Central memory CD8-positive, alpha-beta T cell (primary cell): ENCODE measurements at regions not wholly inside any gene's neighbourhood (a gene's known extent, or its start where the extent isn't known, plus 50 kb on each side); places are given as distances from the start of the nearest gene placed in this dataset.

Experiments
- ATAC-seq: fragments of 150-1000 bp; cut with Tn5 transposase; replicated peaks from 2 replicates; pipeline ENCODE4 v1.10.0; 2022; ENCODE audit warnings: mild to moderate bottlenecking, moderate FRiP score, moderate number of reproducible peaks; ENCODE audit not compliant: poor library complexity, severe bottlenecking; ENCODE audit errors: extremely low read depth
- DNase-seq, 2 donors: peaks; one replicate each; pipeline ENCODE4 v3.0.0; 2021; ENCODE audit warnings: low spot score in 2 of 2
- H3K27ac Mint-ChIP-seq: one replicate; pipeline ENCODE4 v1.8.0; 2022; ENCODE audit warnings: low read depth, mild to moderate bottlenecking, moderate library complexity, mixed read lengths
- H3K27me3 Mint-ChIP-seq: one replicate; pipeline ENCODE4 v1.8.0; 2022; ENCODE audit warnings: mixed read lengths
- H3K36me3 Mint-ChIP-seq: one replicate; pipeline ENCODE4 v1.8.0; 2022; ENCODE audit warnings: mild to moderate bottlenecking, moderate library complexity, mixed read lengths; ENCODE audit not compliant: insufficient read depth
- H3K4me1 Mint-ChIP-seq: one replicate; pipeline ENCODE4 v1.8.0; 2022; ENCODE audit warnings: mixed read lengths
- H3K4me3 Mint-ChIP-seq: one replicate; pipeline ENCODE4 v1.8.0; 2022; ENCODE audit warnings: mild to moderate bottlenecking, moderate library complexity, mixed read lengths
- H3K9me3 Mint-ChIP-seq: one replicate; pipeline ENCODE4 v1.8.0; 2022; ENCODE audit warnings: mixed read lengths

DNA sequence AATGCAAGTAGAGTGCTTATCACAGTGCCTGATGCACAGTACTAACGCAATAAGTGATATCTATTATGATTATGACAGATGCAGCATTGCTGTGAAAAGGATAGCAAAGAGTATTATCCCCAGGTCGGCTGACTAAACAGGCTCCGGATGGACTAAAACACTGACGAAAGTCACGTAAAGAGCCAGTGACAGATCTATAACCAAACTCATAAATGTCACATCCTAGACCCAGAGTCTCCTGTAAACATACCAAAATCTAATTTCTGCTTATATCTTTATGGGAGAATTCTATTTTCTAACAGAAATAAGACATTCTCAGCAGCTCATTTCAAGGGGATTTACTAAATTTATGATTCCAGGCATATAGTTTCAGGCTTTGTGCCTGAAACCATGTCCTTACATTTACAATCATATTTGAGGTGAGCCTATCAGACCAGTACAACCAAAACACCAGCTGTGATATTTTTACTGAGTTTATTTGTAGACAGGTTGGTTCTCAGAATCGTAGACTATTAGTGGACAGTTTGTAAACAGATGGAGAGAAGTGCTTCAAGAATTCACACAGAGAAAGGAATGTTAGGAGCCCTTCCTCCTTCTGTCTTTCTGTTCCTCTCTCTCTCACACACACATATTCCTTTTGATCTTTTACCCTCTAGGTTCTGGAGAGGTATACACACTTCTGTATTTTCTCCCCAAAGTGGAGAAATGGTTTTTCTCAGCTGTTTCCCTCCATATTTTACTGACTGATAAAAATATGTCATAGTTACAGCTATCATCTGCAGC is 52.4 kb upstream of the WDR26 start:
- Mint-ChIP-seq H3K9me3 (no peaks in the 10 kb centered on the region), H3K36me3 (peaks cover 1% of the 10 kb centered on the region), H3K27me3 (no peaks in the 10 kb centered on the region), H3K4me3 (no peak overlapping the region), H3K4me1 (no peaks in the 10 kb centered on the region), H3K27ac (no peak overlapping the region)
- ATAC-seq (no peak), DNase-seq (no peak)

DNA sequence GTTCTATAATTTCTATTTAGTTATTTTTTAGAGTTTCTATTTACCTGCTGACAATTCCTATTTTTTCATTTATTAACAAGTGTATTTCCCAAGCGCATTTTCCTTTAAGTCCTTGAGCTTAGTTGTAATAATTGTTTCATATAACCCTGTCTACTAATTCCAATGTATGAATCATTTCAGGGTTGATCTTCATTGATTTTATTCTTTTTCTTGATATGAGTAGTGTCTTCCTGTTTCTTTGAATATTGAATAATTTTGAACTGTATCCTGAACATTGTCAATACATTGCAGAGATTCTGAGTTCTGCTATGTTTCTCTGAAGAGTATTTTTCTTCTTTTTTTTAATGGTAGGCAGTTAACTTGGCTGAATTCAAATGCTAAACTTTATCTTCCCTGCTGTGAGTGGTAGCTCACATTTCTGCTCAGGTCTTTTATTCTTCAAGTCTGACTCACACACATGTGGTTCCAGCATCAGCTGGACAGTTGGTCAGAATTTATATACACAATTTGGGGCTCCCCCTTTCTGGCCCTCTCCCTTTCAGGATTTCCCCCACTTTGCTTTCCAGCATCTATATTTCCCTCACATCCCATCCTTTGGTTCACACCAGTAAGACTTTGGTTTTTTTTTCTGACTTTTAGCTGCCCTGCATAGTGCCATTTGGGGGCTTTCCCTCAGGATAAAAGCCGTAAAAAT is 54.4 kb upstream of the WDR26 start:
- DNase-seq (no peak), ATAC-seq (no peak)
- no peaks in the 10 kb centered on the region for H3K9me3 Mint-ChIP-seq
- H3K4me3 Mint-ChIP-seq = no peak overlapping the region
- H3K36me3 Mint-ChIP-seq = peaks cover 1% of the 10 kb centered on the region
- no peaks in the 10 kb centered on the region for H3K27me3 Mint-ChIP-seq
- no peaks in the 10 kb centered on the region for H3K4me1 Mint-ChIP-seq
- no peak overlapping the region for H3K27ac Mint-ChIP-seq

DNA sequence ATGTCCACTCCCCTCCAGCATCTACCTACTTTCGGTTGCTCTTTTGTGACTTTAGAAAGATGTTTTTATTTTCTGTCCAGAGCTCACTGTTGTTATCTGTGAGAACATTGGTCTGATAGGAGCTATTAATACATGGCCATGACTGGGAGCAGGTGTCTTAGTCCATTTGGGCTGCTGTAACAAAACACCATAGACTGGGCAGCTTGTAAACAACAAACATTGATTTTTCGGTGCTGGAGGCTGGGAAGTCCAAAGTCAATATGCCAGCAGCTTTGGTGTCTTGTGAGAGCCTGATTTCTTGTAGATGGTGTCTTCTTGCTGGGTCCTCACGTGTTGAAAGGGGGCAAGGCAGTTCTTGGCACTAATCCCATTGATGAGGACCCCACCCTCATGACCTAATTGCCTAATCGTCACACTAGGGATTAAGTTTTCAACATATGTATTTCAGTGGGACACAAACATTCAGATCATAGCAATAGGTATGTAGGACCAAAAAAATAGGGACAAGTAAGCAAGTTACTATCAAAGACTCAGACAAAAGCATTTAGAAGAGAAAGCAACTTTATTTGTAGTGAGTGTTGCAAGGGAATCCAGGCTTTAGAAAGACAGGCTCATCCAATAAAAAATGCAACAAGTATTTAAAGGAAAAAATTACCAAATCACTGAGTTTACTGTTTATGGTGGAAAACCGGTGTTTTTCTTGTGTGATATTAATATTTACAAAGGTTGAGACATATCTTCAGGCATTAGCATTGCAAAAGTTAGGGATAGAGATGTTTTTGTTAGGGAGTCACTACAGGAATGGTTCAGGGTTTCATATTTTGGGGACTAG is 55.2 kb upstream of the WDR26 start:
- H3K9me3 Mint-ChIP-seq = no peaks in the 10 kb centered on the region
- DNase-seq = no peak
- no peaks in the 10 kb centered on the region for H3K27me3 Mint-ChIP-seq
- no peak for ATAC-seq
- no peaks in the 10 kb centered on the region for H3K4me1 Mint-ChIP-seq
- H3K36me3 Mint-ChIP-seq = peaks cover 1% of the 10 kb centered on the region
- no peak overlapping the region for H3K4me3 Mint-ChIP-seq
- no peak overlapping the region for H3K27ac Mint-ChIP-seq

DNA sequence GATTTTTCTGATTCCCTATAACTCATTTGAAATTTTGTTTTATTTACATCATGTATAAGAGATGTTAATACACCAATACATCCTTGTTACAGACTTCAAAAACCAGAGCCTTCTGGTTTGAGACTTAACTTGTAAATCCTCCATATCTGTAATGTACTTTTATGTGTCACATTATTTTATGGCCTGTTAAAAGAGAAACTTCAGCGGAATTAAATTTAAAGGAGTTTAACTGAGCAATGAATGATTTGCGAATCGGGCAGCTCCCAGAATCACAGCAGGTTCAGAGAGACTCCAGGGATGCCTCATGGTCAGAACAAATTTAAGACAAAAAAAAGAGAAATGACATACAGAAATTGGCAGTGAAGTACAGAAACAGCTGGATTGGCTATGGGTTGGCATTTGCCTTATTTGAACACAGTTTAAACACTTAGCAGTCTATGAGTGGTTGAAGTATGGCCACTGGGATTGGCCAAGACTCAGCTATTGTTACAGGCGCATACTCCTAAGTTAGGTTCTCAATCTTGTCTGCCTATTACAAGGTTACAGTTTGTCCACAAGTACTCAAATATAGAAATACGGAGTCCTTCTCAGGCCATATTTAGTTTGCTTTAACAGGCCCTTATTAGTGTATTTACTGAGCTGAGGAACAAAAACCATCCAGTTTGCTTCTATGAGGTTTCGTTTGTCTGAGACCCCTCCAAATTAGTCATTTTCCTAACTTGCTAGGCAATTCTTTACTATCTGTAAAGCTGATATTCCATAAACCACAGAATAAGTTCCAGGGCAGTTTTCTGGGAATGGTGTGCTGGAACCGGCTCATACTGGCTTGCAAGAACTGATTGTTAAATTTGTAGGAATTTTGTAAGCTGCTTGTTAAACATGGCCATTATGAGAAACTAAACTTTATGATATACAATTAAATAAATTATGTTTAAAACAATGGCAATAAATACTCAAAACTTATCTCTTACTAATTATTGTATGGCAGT is 56.2 kb upstream of the WDR26 start:
- no peak overlapping the region for H3K27ac Mint-ChIP-seq
- H3K4me1 Mint-ChIP-seq = no peaks in the 10 kb centered on the region
- peaks cover 1% of the 10 kb centered on the region for H3K36me3 Mint-ChIP-seq
- no peak for ATAC-seq
- no peaks in the 10 kb centered on the region for H3K9me3 Mint-ChIP-seq
- no peaks in the 10 kb centered on the region for H3K27me3 Mint-ChIP-seq
- no peak for DNase-seq
- no peak overlapping the region for H3K4me3 Mint-ChIP-seq

DNA sequence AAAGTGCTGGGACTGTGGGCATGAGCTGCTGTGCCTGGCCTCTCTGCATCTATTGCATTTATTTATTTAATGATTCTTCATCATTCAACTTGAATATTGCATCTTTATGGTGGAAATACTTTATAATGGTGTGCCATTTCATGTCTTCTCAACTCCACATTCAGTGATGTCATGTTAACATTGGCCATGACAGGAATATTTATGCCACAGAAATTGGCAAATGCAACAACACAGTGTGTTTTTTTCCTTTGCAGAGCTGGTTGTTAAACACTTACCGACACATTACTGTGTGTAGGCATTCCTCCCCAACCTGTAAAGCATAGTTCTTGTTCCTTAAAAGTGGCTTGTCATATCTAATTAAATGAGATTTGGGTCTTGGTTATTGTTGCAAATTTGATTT is 57.4 kb upstream of the WDR26 start:
- peaks cover 3% of the 10 kb centered on the region for H3K4me1 Mint-ChIP-seq
- no peaks in the 10 kb centered on the region for H3K9me3 Mint-ChIP-seq
- H3K36me3 Mint-ChIP-seq = peaks cover 1% of the 10 kb centered on the region
- H3K27me3 Mint-ChIP-seq = no peaks in the 10 kb centered on the region
- DNase-seq = no peak
- ATAC-seq = no peak
- H3K4me3 Mint-ChIP-seq = no peak overlapping the region
- H3K27ac Mint-ChIP-seq = no peak overlapping the region

DNA sequence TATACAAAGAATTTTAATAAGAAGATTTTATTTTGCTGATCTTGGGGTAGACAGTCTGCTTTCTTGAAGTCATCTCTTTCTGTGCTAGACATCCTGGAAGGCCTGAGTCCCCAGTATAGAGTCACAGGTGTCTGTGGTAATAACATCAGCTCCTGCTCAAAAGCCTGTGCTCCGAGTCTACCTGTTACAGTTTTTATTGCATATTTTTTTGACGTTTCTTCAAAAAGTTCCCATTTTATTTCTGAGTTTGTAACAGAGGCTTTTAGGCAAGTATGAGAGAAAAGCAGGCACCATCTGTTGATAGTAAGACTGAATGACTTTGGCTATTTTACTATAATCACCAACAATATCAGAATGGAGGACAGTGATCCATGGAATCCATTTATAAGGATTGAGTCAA is 58.0 kb upstream of the WDR26 start:
- DNase-seq (no peak), ATAC-seq (no peak)
- no peak overlapping the region for H3K4me3 Mint-ChIP-seq
- no peak overlapping the region for H3K27ac Mint-ChIP-seq
- no peaks in the 10 kb centered on the region for H3K27me3 Mint-ChIP-seq
- peaks cover 9% of the 10 kb centered on the region for H3K4me1 Mint-ChIP-seq
- peaks cover 1% of the 10 kb centered on the region for H3K36me3 Mint-ChIP-seq
- H3K9me3 Mint-ChIP-seq = no peaks in the 10 kb centered on the region

DNA sequence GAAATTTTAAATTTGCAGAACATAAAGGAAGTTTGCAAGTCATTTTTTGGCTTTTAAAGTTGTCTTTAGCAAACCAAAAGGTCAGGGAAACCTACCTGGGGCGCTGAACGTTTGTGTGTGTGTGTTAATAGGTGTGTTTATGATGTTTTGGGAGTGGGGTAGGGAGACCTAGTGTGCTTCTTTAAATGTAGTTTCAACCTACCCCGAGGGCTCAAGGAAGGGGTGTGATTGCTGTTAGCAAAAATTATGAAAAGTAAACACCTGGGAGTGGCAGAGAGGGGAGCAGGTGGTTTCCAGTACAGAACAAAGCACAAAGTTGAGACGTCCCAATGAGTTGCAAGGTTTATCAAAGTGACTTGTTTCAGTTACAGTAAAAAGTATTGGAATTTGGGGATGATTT is 58.7 kb upstream of the WDR26 start:
- H3K4me1 Mint-ChIP-seq = peaks cover 16% of the 10 kb centered on the region

DNA sequence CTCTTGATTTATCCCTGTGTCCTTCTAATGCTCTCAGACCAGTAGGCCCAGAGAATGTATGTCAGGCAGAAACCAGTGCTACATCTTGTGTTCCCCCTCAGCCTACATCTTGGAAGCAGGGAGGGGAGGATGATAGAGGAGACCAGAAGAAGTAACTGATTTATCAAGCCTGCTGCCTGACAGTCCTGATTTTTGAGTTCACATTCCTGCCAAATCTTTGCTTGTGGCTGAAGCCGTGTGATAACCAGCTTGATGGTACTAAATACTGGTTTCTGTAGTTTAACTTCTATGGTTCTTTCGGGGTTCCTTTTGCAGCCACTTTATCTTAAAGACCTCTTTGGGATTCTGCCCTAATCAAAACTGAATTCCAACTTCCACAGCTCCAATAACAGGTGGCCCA is 59.7 kb upstream of the WDR26 start:
- no peak overlapping the region for H3K4me3 Mint-ChIP-seq
- DNase-seq (no peak), ATAC-seq (no peak)
- peak overlapping the region; percentile 8 for H3K27ac Mint-ChIP-seq
- no peaks in the 10 kb centered on the region for H3K36me3 Mint-ChIP-seq
- H3K4me1 Mint-ChIP-seq = peaks cover 21% of the 10 kb centered on the region
- H3K27me3 Mint-ChIP-seq = no peaks in the 10 kb centered on the region
- H3K9me3 Mint-ChIP-seq = no peaks in the 10 kb centered on the region

More for the DNA sequence above, 58.7 kb upstream of the WDR26 start:
- no peak for DNase-seq
- H3K27me3 Mint-ChIP-seq = no peaks in the 10 kb centered on the region
- no peak overlapping the region for H3K4me3 Mint-ChIP-seq
- no peaks in the 10 kb centered on the region for H3K36me3 Mint-ChIP-seq
- no peaks in the 10 kb centered on the region for H3K9me3 Mint-ChIP-seq
- H3K27ac Mint-ChIP-seq = no peak overlapping the region
- ATAC-seq = no peak

DNA sequence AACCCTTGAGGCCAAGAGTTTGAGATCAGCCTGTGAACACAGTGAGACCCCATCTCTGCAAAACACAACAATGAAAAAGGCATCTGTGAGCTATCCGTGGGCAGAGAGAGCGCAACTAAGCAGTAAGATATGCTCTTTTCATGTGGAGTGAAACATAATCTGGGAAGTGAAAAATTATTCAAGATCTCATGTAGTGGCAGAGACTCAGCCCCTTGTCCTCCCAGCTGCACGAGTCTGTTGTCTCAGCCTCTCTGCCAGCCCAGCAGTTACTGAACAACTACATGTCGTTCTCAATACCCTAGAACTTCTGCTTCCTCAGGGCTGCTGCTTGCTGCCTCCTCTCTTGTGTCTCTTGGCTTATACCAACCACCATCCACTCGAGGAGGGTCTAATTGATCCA is 61.3 kb upstream of the WDR26 start:
- no peaks in the 10 kb centered on the region for H3K36me3 Mint-ChIP-seq
- no peak overlapping the region for H3K27ac Mint-ChIP-seq
- H3K4me3 Mint-ChIP-seq = no peak overlapping the region
- H3K9me3 Mint-ChIP-seq = no peaks in the 10 kb centered on the region
- no peaks in the 10 kb centered on the region for H3K27me3 Mint-ChIP-seq
- no peak for ATAC-seq
- peaks cover 23% of the 10 kb centered on the region for H3K4me1 Mint-ChIP-seq
- DNase-seq = no peak

DNA sequence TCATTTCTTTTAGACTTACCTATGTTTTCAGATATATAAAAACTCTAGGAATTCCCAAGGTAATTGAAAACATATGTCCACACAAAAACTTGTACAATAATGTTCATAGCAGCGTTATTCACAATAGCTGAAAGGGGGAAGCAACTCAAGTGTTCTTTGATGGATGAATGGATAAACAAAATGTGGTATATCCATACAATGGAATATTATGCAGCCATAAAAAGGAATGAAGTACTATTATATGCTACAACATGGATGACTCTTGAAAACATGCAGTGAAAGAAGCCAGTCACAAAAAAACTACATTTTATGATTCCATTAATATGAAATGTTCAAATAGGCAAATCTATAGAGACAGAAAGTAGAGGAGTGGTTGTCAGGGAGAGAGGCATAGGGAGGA is 62.2 kb upstream of the WDR26 start:
- Mint-ChIP-seq H3K36me3 (no peaks in the 10 kb centered on the region), H3K27me3 (no peaks in the 10 kb centered on the region), H3K9me3 (no peaks in the 10 kb centered on the region), H3K27ac (peak overlapping the region; percentile 35), H3K4me3 (no peak overlapping the region), H3K4me1 (peaks cover 27% of the 10 kb centered on the region)
- ATAC-seq (no peak), DNase-seq (no peak)

DNA sequence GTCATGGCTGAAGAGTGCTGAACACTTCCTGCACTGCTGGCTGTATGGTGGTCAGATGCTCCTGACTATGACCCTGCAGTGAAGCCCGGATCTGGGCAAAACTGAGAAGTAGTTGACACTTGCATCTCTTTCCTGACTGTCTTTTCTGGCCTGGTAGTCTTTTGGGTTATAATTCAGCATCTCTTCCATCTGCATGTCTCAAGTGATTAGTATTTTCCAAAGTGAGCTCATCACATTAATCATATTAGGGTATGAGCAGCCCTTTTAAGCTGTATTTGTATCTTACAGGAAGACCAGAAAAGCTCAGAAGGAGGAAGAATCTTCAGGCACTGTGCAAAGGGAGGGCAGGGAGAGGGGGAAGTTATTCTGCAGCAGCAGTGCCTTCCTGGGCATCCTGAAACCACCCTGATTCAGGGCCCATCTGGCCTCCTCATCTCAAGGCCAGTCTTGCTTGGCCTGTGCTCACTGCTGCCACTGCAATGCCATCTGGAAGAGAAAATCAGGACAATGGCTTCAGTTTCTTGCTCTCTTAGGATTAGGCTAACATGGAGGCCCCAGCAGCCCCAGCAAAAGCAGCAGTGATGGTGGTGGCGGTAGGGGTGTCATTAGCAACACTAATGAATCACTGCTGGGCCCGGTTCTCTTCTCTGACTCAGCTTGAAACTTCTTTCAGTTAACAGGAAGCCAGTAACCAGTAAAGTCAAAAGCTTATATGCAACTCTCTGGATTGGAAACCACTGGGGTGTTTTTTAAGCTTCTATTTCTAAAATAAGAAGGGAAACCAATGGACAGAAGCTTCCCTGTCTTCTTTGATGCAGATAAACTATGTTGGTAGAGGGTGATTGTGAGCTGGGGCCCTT is 63.3 kb upstream of the WDR26 start:
- no peaks in the 10 kb centered on the region for H3K27me3 Mint-ChIP-seq
- peak overlapping the region; percentile 39 for H3K4me3 Mint-ChIP-seq
- peaks cover 32% of the 10 kb centered on the region for H3K4me1 Mint-ChIP-seq
- no peaks in the 10 kb centered on the region for H3K36me3 Mint-ChIP-seq
- H3K9me3 Mint-ChIP-seq = no peaks in the 10 kb centered on the region
- ATAC-seq (peak; percentile 95), DNase-seq (peak in 1 of 2 donors; percentile 27)
- H3K27ac Mint-ChIP-seq = peak overlapping the region; percentile 86
